Right lobe of liver (tissue), 6 donors: ENCODE measurements at regions not wholly inside any gene's neighbourhood (a gene's known extent, or its start where the extent isn't known, plus 50 kb on each side); places are given as distances from the start of the nearest gene placed in this dataset.
A peak's percentile ranks its signal among the peaks of the same experiment; 100 is the strongest.
"Not testable (repeated sequence)": the region's sequence is repeated elsewhere in the genome, so short reads cannot be mapped to it uniquely, and the experiment has no call there.

Experiments
- ATAC-seq, 4 donors: fragments of 200-7000 bp; cut with Tn5 transposase; one replicate each; pipeline ENCODE4 v1.9.1; 2020; ENCODE audit warnings: mild to moderate bottlenecking in 4 of 4, moderate library complexity in 4 of 4
- DNase-seq, 3 donors: peaks; one replicate each; pipeline ENCODE4 v3.0.0-alpha.2; 2020
- H3K27ac ChIP-seq, 3 donors: fragments of 200-600 bp; one replicate each; pipeline ENCODE4 v1.8.0; 2022
- H3K27me3 ChIP-seq, 2 donors: fragments of 200-600 bp; one replicate each; pipeline ENCODE4 v1.8.0; 2022
- H3K36me3 ChIP-seq, 4 donors: fragments of 200-600 bp; sonication (generic) in 1 of 4; one replicate each; pipeline versions ENCODE4 v1.5.1 to v1.8.0; 2017 to 2022; ENCODE audit warnings: control low read depth in 1 of 4
- H3K4me1 ChIP-seq, 4 donors: fragments of 200-600 bp; sonication (generic) in 1 of 4; one replicate each; pipeline versions ENCODE4 v1.5.1 to v1.8.0; 2017 to 2022; ENCODE audit warnings: control low read depth in 1 of 4
- H3K4me3 ChIP-seq, 3 donors: fragments of 200-600 bp; one replicate each; pipeline ENCODE4 v1.8.0; 2022
- H3K9me3 ChIP-seq, 4 donors: fragments of 200-600 bp; sonication (generic) in 1 of 4; one replicate each; pipeline versions ENCODE4 v1.5.1 to v1.8.0; 2017 to 2022; ENCODE audit warnings: control low read depth in 1 of 4
- POLR2A ChIP-seq: fragments of 450-650 bp; IDR thresholded peaks from one replicate; pipeline ENCODE4 v1.6.1; 2017; ENCODE audit warnings: antibody characterized with exemption, mild to moderate bottlenecking
- WGBS: methylation state at CpG from one replicate; pipeline ENCODE4 v1.1.6; 2018; ENCODE audit warnings: low coverage, low lambda C conversion rate; ENCODE audit not compliant: insufficient coverage; ENCODE audit errors: missing lambda C conversion rate; 5-methylcytosine and 5-hydroxymethylcytosine counted together
- intact Hi-C, 2 donors: fragments of 100-400 bp; cut with DNase I; formaldehyde crosslinking; loops; one replicate each; pipeline versions ENCODE4 v1.11.2 to v1.14.1; 2022
- TF ChIP-seq, protein P1 (sequence below), 4 donors: fragments of 200-600 bp in 3 of 4; fragments of 450-650 bp in 1 of 4; IDR thresholded peaks; one replicate each; pipeline versions ENCODE4 v1.5.1 to v1.8.0; 2016 to 2022; ENCODE audit warnings: antibody characterized with exemption in 4 of 4, mild to moderate bottlenecking in 2 of 4
- donor health status: DM: no; HTN: yes; CAD: no.
- donor health status: DM: no; HTN: no; CAD: no.
- donor health status: DM: no; HTN: no; CAD: no.
- donor health status: DM: no; HTN: yes; CAD: no.
- donor health status: DM: no; HTN: yes; CAD: no.

DNA sequence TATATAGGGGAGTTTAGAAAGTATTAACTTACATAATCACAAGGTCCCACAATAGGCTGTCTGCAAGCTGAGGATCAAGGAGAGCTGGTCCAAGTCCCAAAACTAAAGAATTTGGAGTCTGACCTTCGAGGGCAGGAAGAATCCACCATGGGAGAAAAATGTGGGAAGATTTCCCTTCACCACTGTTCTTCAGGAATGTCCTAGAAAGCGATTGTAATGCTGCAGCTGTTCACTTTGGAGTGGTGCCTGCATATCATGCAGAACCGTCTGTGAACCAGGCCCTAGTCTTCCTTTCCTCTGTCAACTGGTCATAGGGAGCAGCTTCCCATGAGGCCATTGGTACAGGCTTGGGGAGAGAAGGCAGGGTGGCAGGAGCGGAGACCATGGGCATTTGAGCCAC, 497.9 kb upstream of the ARPP21 start:
- Histone ChIP-seq H3K27ac (no peak overlapping the region), H3K27me3 (no peaks in the 10 kb centered on the region), H3K9me3 (no peaks in the 10 kb centered on the region), H3K4me3 (no peak overlapping the region), H3K36me3 (no peaks in the 10 kb centered on the region), H3K4me1 (no peaks in the 10 kb centered on the region)
- DNase-seq (no peak), ATAC-seq (no peak)
- WGBS, result 48% methylated on average over 2 of the region's 4 CpGs
- TF ChIP-seq, protein P1, sequence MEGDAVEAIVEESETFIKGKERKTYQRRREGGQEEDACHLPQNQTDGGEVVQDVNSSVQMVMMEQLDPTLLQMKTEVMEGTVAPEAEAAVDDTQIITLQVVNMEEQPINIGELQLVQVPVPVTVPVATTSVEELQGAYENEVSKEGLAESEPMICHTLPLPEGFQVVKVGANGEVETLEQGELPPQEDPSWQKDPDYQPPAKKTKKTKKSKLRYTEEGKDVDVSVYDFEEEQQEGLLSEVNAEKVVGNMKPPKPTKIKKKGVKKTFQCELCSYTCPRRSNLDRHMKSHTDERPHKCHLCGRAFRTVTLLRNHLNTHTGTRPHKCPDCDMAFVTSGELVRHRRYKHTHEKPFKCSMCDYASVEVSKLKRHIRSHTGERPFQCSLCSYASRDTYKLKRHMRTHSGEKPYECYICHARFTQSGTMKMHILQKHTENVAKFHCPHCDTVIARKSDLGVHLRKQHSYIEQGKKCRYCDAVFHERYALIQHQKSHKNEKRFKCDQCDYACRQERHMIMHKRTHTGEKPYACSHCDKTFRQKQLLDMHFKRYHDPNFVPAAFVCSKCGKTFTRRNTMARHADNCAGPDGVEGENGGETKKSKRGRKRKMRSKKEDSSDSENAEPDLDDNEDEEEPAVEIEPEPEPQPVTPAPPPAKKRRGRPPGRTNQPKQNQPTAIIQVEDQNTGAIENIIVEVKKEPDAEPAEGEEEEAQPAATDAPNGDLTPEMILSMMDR (IDR thresholded peaks at IDR 0.05), result no peak
- no peak for TF ChIP-seq POLR2A
- intact Hi-C loops, result no loop called here

DNA sequence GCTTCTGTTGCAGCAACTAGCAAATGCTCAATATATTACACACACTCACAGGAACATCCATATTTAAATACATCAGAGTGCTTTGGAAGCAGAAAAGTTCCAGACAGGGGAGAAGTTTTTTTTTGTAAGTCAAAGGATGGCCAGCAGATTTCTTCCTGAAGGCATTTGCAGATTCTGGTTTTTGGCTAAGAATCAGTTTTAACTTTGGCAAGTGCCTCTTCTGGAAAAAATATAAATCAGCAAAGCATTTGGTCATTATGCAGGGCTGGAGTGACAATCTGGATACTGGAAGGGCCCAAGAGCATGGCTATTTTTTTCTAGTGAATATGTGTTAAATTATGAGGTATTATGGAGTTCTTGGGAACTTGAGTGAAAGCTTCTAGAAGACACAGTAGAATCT, 495.3 kb upstream of the ARPP21 start:
- H3K27ac ChIP-seq, result no peak overlapping the region
- intact Hi-C loops, result no loop called here
- no peaks in the 10 kb centered on the region for H3K36me3 ChIP-seq
- no peak for DNase-seq
- no peaks in the 10 kb centered on the region for H3K9me3 ChIP-seq
- no peak for ATAC-seq
- H3K27me3 ChIP-seq, result no peaks in the 10 kb centered on the region
- H3K4me1 ChIP-seq, result no peaks in the 10 kb centered on the region
- H3K4me3 ChIP-seq, result no peak overlapping the region
- TF ChIP-seq POLR2A, result no peak
- TF ChIP-seq, protein P1 (IDR thresholded peaks at IDR 0.05), result no peak

DNA sequence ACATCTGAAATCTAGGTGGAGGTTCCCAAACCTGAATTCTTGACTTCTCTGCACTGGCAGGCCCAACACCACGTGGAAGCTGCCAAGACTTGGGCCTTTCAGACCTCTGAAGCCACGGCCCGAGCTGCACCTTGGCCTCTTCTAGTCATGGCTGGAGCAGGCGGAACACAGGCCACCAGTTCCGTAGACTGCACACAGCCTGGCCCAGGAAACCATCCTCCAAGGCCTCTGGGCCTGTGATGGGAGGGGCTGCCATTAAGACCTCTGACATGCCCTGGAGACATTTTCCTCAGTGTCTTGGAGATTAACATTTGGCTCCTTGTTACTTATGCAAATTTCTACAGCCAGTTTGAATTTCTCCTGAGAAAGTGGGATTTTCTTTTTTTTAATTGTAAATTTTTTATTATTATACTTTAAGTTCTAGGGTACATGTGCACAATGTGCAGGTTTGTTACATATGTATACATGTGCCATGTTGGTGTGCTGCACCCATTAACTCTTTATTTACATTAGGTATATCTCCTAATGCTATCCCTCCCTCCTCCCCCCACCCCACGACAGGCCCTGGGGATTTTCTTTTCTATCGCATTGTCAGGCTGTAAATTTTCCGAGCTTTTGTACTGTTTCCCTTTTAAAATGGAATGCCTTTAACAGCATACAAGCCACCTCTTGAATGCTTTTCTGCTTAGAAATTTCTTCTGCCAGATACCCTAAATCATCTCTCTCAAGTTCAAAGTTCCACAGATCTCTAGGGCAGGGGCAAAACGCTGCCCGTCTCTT, 492.9 kb upstream of the ARPP21 start:
- H3K27ac ChIP-seq, H3K27me3 ChIP-seq, H3K9me3 ChIP-seq, H3K4me3 ChIP-seq, H3K36me3 ChIP-seq, intact Hi-C loops, ATAC-seq, H3K4me1 ChIP-seq, DNase-seq: not testable (repeated sequence)
- WGBS, result 69% methylated on average over 5 of the region's 10 CpGs

DNA sequence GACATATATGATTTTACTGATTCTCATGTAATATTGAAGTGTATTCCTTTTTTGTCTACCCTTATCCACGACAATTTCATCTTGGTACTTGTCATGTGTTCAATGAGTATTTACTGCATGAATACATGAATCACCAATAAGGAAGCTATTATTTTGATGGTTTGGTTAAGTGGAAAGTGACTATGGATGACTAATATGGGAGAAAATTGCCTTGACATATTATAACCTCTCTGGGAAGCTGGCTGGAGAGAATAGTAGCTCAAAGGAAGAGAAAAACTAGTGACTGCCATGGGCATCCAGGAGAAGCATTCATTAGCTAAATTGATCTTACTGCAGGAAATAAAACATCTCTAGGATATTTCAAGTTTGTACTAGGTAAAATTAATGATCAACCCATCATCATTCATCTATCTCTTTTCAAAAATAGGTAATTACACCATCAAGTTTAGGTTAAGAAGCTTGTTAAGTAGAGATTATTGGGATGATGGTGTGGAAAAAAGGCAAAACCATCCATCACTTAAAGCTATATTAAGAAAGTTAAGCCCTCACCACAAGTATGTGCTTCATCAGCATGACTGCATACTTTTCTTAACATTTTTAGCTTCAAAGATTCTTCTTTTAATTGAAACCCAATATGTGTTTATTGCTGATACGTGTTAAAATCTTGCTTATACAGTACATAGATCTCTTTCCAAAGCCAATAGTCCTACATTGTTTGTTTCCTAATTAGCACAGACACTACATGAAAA, 455.2 kb upstream of the ARPP21 start:
- no peak for DNase-seq
- Histone ChIP-seq H3K9me3 (no peaks in the 10 kb centered on the region), H3K4me3 (no peak overlapping the region), H3K36me3 (no peaks in the 10 kb centered on the region), H3K27ac (no peak overlapping the region), H3K27me3 (no peaks in the 10 kb centered on the region), H3K4me1 (no peaks in the 10 kb centered on the region)
- no peak for ATAC-seq
- intact Hi-C loops, result no loop called here
- 36% methylated on average over 2 of the region's 2 CpGs for WGBS
- no peak for TF ChIP-seq POLR2A
- TF ChIP-seq, protein P1 (IDR thresholded peaks at IDR 0.05), result no peak

DNA sequence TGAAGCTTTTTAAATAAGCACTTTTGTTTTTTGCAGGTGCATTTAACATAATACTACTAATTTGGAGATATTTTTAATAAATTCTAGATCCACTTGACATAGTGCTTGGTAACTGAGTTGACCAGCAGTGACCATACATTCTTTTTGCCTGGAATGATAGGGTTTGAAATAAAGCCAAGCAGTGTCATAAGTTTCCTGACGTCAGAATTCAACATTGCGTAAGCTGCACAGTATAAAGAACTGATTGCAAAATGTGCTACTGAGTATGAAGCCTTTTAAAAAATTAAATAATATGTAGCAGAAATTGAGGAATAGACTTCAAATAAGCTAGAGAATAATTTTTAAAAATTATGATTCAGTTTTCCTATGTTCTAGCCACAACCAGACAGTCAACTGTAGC, 454.6 kb upstream of the ARPP21 start:
- TF ChIP-seq, protein P1 (IDR thresholded peaks at IDR 0.05), result no peak
- no peak for TF ChIP-seq POLR2A
- Histone ChIP-seq H3K36me3 (no peaks in the 10 kb centered on the region), H3K4me1 (no peaks in the 10 kb centered on the region), H3K27ac (no peak overlapping the region), H3K4me3 (no peak overlapping the region), H3K9me3 (no peaks in the 10 kb centered on the region), H3K27me3 (no peaks in the 10 kb centered on the region)
- 20% methylated on average over 2 of the region's 2 CpGs for WGBS
- DNase-seq, result no peak
- intact Hi-C loops, result no loop called here
- ATAC-seq, result peak in 3 of 4 donors; percentile 32 to 58 (median 57)
